Astrocyte (in vitro differentiated cells and primary cell): ENCODE measurements at regions not wholly inside any gene's neighbourhood (a gene's known extent, or its start where the extent isn't known, plus 50 kb on each side); places are given as distances from the start of the nearest gene placed in this dataset.

Experiments
- EZH2 ChIP-seq: IDR thresholded peaks from 2 replicates; pipeline ENCODE4 v1.6.1; 2012; ENCODE audit warnings: mild to moderate bottlenecking, low read length, inconsistent platforms; ENCODE audit not compliant: insufficient read depth
- TF ChIP-seq, protein P1 (sequence below): IDR thresholded peaks from 2 replicates; pipeline ENCODE4 v1.5.1; 2011; ENCODE audit warnings: low read depth, mild to moderate bottlenecking, inconsistent platforms, low read length, moderate library complexity; ENCODE audit not compliant: insufficient read depth

DNA sequence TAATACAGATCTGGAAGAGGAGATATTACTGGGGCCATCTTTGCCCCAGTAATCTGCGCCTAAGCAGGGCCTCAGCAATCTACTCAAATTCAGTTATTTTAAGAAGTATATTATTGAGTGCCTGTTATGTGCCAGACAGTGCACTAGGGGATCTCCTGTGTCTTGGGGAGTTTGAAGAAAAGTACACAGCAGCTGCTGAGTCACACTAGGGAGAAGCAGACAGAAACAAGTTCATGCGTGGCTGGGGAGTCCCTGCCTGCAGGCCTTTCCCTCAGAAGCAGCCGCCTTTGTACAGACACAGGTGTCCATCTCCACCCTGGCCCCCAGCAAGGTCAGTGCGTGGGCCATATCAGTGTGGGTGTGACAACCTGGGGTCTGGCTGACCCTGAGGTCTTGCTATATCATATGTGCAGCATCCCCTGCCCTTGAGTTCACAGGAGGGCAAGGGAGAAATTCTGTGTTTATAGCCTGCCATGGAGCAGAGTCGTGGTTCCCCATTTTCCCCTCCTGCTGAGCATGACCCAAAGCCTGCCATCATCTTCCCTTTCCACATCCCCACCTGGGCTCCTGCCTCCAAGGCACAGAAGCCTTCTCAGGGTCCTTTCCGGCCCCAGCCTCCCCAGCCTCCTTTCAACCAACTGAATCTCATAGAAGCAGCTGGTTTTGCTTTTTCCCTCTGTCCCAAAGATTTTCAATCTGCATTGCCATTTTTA is 229.9 kb upstream of the SDK2 start:
- TF ChIP-seq, protein P1, sequence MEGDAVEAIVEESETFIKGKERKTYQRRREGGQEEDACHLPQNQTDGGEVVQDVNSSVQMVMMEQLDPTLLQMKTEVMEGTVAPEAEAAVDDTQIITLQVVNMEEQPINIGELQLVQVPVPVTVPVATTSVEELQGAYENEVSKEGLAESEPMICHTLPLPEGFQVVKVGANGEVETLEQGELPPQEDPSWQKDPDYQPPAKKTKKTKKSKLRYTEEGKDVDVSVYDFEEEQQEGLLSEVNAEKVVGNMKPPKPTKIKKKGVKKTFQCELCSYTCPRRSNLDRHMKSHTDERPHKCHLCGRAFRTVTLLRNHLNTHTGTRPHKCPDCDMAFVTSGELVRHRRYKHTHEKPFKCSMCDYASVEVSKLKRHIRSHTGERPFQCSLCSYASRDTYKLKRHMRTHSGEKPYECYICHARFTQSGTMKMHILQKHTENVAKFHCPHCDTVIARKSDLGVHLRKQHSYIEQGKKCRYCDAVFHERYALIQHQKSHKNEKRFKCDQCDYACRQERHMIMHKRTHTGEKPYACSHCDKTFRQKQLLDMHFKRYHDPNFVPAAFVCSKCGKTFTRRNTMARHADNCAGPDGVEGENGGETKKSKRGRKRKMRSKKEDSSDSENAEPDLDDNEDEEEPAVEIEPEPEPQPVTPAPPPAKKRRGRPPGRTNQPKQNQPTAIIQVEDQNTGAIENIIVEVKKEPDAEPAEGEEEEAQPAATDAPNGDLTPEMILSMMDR = no peak
- TF ChIP-seq EZH2 = no peak
